Lower leg skin (tissue), 4 donors: ENCODE measurements at regions not wholly inside any gene's neighbourhood (a gene's known extent, or its start where the extent isn't known, plus 50 kb on each side); places are given as distances from the start of the nearest gene placed in this dataset.

Source experiments
- DNase-seq, 2 donors: peaks; one replicate each; pipeline ENCODE4 v3.0.0-alpha.2; 2019; ENCODE audit warnings: low spot score in 2 of 2
- H3K4me3 ChIP-seq: fragments of 200-600 bp; sonication (generic); 2 replicates; pipeline ENCODE4 v1.5.1; 2017; ENCODE audit warnings: mild to moderate bottlenecking, low read depth; ENCODE audit not compliant: poor library complexity, severe bottlenecking
- CTCF ChIP-seq, 3 donors: fragments of 450-650 bp; IDR thresholded peaks; one replicate each; pipeline ENCODE4 v1.5.1; 2016; ENCODE audit warnings: antibody characterized with exemption in 3 of 3, mild to moderate bottlenecking in 3 of 3, moderate library complexity in 2 of 3
- POLR2A ChIP-seq, 2 donors: fragments of 450-650 bp; IDR thresholded peaks; one replicate each; pipeline ENCODE4 v1.6.1; 2016 to 2017; ENCODE audit warnings: antibody characterized with exemption in 2 of 2, mild to moderate bottlenecking in 1 of 2, moderate library complexity in 1 of 2
- WGBS, 2 donors: methylation state at CpG; one replicate each; pipeline ENCODE4 v1.1.5; 2018; 5-methylcytosine and 5-hydroxymethylcytosine counted together
- intact Hi-C: fragments of 100-400 bp; cut with DNase I; formaldehyde crosslinking; loops from one replicate; pipeline ENCODE4 v1.15.0; 2023; ENCODE audit warnings: low total_unique reads

DNA sequence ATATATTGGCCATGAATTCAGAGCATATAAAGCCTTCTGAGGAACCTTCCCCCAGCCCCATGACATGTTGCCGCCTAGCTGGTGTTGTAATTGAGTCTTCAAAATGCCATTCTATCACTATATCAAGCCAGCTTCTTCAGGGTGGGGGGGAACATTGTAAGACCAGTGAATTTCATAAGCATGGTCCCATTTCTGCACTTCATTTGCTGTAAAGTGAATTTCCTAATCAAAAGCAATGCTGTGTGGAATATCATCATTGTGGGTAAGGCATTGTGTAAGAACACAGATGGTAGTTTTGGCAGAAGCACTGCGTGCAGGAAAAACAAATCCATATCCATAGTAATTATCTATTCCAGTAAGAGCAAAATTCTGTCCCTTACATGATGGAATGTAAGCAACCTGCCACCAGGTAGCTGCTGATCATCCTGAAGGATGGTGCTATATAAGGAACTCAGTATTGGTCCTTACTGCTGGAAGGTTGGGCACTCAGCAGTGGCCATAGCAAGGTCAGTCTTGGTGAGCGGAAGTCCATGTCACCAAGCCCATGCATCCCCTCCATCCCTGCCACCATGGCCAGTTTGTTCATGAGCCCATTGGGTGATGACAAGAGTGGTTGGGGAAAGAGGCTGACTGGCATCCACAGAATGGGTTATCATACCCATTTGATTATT is 159.4 kb downstream of the COPS8 start:
- no peak overlapping the region for H3K4me3 ChIP-seq
- intact Hi-C loops, result no loop called here
- WGBS, 2 donors, result 69 to 78% methylated on average over 3 of the region's 3 CpGs
- peak in 1 of 2 donors; percentile 56 for DNase-seq
- TF ChIP-seq CTCF (IDR thresholded peaks at IDR 0.05), result no peak
- no peak for TF ChIP-seq POLR2A (IDR thresholded peaks at IDR 0.05)

GRCh38 chr2:237250599-237250998 is 163.4 kb downstream of the COL6A3 start:
- H3K4me3 ChIP-seq, result no peak overlapping the region
- DNase-seq, result no peak
- intact Hi-C loops, result no loop called here
- 95 to 96% methylated on average over 3 of the region's 3 CpGs for WGBS, 2 donors
- TF ChIP-seq POLR2A (IDR thresholded peaks at IDR 0.05), result no peak
- no peak for TF ChIP-seq CTCF (IDR thresholded peaks at IDR 0.05)

GRCh38 chr2:237251986-237252385 is 162.0 kb downstream of the COL6A3 start:
- 75 to 86% methylated on average over 2 of the region's 2 CpGs for WGBS, 2 donors
- H3K4me3 ChIP-seq, result no peak overlapping the region
- intact Hi-C loops, result no loop called here
- TF ChIP-seq CTCF (IDR thresholded peaks at IDR 0.05), result no peak
- DNase-seq, result no peak

- H3K4me3 ChIP-seq, result no peak overlapping the region
- WGBS, 2 donors, result 71 to 73% methylated on average over 6 of the region's 6 CpGs
- TF ChIP-seq CTCF (IDR thresholded peaks at IDR 0.05) (no peak), POLR2A (IDR thresholded peaks at IDR 0.05) (no peak)
- no peak for DNase-seq
- intact Hi-C loops, result no loop called here
Observed at GRCh38 chr2:237253046-237253702, 160.8 kb downstream of the COL6A3 start.

- intact Hi-C loops, result no loop called here
Observed at GRCh38 chr2:237254369-237254861, 159.5 kb downstream of the COL6A3 start.

DNA sequence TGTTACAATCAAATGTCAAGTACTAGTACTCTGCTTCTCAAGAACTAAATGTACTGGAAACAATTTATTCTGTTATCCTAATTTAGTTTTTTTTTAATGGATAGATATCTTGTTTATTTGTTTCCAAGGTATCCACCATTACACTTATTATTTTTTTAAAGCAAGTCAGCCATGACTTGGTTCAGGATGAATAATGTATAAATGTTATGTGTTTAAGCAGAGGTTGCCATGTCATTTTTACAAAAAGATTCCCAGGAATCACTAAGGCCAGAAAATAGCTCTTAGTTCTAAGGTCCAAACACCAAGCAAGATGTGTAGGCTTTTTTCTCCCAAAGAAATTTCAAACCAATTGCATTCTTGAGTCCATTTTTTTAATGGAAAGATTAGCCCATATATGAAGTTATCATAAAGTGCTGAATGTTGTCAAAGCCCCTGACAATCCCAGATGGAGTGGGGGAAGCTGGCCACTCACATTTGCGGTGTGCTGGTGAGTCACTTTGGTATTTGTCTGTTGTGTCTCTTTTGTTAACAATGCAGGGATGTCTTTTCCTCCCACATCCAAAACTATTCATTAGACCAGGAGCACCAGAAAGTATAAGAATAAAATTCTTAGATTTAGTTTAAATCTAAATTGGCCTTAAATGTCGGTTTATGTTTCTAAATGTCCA is 158.9 kb downstream of the COL6A3 start:
- intact Hi-C loops, result no loop called here
- WGBS, 2 donors, result 84 to 93% methylated on average over 2 of the region's 2 CpGs
- DNase-seq, result no peak
- TF ChIP-seq POLR2A (IDR thresholded peaks at IDR 0.05) (no peak), CTCF (IDR thresholded peaks at IDR 0.05) (no peak)
- H3K4me3 ChIP-seq, result no peak overlapping the region

More at GRCh38 chr2:237254369-237254861, 159.5 kb downstream of the COL6A3 start:
- no peak overlapping the region for H3K4me3 ChIP-seq
- WGBS, 2 donors, result 32 to 48% methylated on average over 2 of the region's 2 CpGs
- TF ChIP-seq POLR2A (IDR thresholded peaks at IDR 0.05), result no peak
- DNase-seq, result no peak
